ENCODE measurements at regions not wholly inside any gene's neighbourhood (a gene's known extent, or its start where the extent isn't known, plus 50 kb on each side); places are given as distances from the start of the nearest gene placed in this dataset.

GRCh38 chr12:126998031-126998430 is 1268.9 kb upstream of the TMEM132C start:
- Histone ChIP-seq H3K9ac (no peak overlapping the region), H3K4me1 (peaks cover 35% of the 10 kb centered on the region), H2AFZ (replicated peaks) (no peak overlapping the region), H3K79me2 (ENCODE audit: low read depth) (no peaks in the 10 kb centered on the region), H3K4me2 (peak overlapping the region; percentile 29), H3K36me3 (no peaks in the 10 kb centered on the region), H4K20me1 (ENCODE audit: low read depth) (no peaks in the 10 kb centered on the region), H3K9me3 (ENCODE audit: low read depth) (no peaks in the 10 kb centered on the region), H3F3A (ENCODE audit: low read depth) (peaks cover 6% of the 10 kb centered on the region), H3K27ac (no peak overlapping the region), H3K27me3 (no peaks in the 10 kb centered on the region), H3K4me3 (no peak overlapping the region)
- Mint-ChIP-seq H3K4me3 (no peak overlapping the region), H3K4me1 (peaks cover 23% of the 10 kb centered on the region), H3K27me3 (ENCODE audit: insufficient read depth, low read depth) (peaks cover 1% of the 10 kb centered on the region), H3K27ac (no peak overlapping the region), H3K36me3 (no peaks in the 10 kb centered on the region), H3K9me3 (peaks cover 3% of the 10 kb centered on the region)
- DNase-seq (ENCODE audit: low spot score) = no peak
- TF ChIP-seq, protein P1, sequence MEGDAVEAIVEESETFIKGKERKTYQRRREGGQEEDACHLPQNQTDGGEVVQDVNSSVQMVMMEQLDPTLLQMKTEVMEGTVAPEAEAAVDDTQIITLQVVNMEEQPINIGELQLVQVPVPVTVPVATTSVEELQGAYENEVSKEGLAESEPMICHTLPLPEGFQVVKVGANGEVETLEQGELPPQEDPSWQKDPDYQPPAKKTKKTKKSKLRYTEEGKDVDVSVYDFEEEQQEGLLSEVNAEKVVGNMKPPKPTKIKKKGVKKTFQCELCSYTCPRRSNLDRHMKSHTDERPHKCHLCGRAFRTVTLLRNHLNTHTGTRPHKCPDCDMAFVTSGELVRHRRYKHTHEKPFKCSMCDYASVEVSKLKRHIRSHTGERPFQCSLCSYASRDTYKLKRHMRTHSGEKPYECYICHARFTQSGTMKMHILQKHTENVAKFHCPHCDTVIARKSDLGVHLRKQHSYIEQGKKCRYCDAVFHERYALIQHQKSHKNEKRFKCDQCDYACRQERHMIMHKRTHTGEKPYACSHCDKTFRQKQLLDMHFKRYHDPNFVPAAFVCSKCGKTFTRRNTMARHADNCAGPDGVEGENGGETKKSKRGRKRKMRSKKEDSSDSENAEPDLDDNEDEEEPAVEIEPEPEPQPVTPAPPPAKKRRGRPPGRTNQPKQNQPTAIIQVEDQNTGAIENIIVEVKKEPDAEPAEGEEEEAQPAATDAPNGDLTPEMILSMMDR (IDR thresholded peaks at IDR 0.05) = no peak
- TF ChIP-seq EZH2phosphoT487 (IDR thresholded peaks at IDR 0.05) (no peak), EZH2 (IDR thresholded peaks at IDR 0.05) (no peak)

DNA sequence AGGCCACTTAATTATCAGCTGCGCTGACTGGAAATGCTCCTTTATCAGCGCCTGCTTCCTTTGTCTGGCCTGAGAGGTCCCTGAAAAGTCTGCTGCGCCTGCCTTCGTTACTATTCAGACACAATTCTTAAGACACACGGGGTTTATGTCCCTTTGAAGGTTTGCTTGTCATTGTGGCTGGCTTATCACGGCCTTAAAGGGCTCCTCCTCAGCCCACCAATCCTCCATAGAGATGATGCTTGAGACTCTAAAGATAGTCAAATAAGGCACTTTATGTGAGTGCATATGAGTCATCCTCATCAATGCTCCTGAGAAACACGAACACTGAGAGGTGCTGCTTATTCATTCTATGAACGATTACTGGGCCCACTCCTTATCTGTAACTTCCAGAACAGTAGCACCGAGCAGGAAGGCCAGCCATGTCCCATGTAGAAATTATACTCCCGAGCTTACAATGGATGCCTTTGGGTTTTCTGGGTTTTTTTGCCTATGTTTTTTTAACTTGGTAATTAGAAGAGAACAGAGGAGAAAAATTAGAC is 1268.2 kb upstream of the TMEM132C start:
- no peak overlapping the region for H3K27ac ChIP-seq
- Mint-ChIP-seq H3K4me3 (no peak overlapping the region), H3K36me3 (no peaks in the 10 kb centered on the region), H3K27me3 (ENCODE audit: insufficient read depth, low read depth) (peaks cover 2% of the 10 kb centered on the region), H3K4me1 (peaks cover 23% of the 10 kb centered on the region), H3K27ac (peak overlapping the region; percentile 27), H3K9me3 (peaks cover under 1% of the 10 kb centered on the region)
- TF ChIP-seq EZH2phosphoT487 (IDR thresholded peaks at IDR 0.05) = peak; percentile 41
- TF ChIP-seq, protein P1 (IDR thresholded peaks at IDR 0.05) = no peak
- H3K27me3 ChIP-seq = no peaks in the 10 kb centered on the region
- no peaks in the 10 kb centered on the region for H3K79me2 ChIP-seq (ENCODE audit: low read depth)
- H4K20me1 ChIP-seq (ENCODE audit: low read depth) = no peaks in the 10 kb centered on the region
- no peaks in the 10 kb centered on the region for H3K9me3 ChIP-seq (ENCODE audit: low read depth)
- peak; percentile 87 for DNase-seq (ENCODE audit: low spot score)
- H3F3A ChIP-seq (ENCODE audit: low read depth) = peaks cover 6% of the 10 kb centered on the region
- H3K36me3 ChIP-seq = no peaks in the 10 kb centered on the region
- H2AFZ ChIP-seq (replicated peaks) = no peak overlapping the region
- peak overlapping the region; percentile 29 for H3K4me2 ChIP-seq
- no peak overlapping the region for H3K9ac ChIP-seq
- H3K4me1 ChIP-seq = peaks cover 35% of the 10 kb centered on the region
- H3K4me3 ChIP-seq = no peak overlapping the region

GRCh38 chr12:126999352-126999751 is 1267.6 kb upstream of the TMEM132C start:
- H3K4me1 Mint-ChIP-seq = peaks cover 23% of the 10 kb centered on the region
- no peak for TF ChIP-seq EZH2phosphoT487 (IDR thresholded peaks at IDR 0.05)
- TF ChIP-seq, protein P1 (IDR thresholded peaks at IDR 0.05) = no peak
- TF ChIP-seq EZH2 (IDR thresholded peaks at IDR 0.05) = no peak
- Histone ChIP-seq H4K20me1 (ENCODE audit: low read depth) (no peaks in the 10 kb centered on the region), H3K4me3 (no peak overlapping the region), H2AFZ (replicated peaks) (no peak overlapping the region), H3K9me3 (ENCODE audit: low read depth) (no peaks in the 10 kb centered on the region), H3K27me3 (no peaks in the 10 kb centered on the region), H3K4me1 (peaks cover 35% of the 10 kb centered on the region), H3K36me3 (no peaks in the 10 kb centered on the region), H3F3A (ENCODE audit: low read depth) (peaks cover 6% of the 10 kb centered on the region), H3K27ac (no peak overlapping the region), H3K4me2 (peak overlapping the region; percentile 10), H3K79me2 (ENCODE audit: low read depth) (no peaks in the 10 kb centered on the region), H3K9ac (no peak overlapping the region)
- no peaks in the 10 kb centered on the region for H3K9me3 Mint-ChIP-seq
- H3K27me3 Mint-ChIP-seq (ENCODE audit: insufficient read depth, low read depth) = peaks cover 2% of the 10 kb centered on the region
- H3K27ac Mint-ChIP-seq = no peak overlapping the region
- DNase-seq (ENCODE audit: low spot score) = no peak
- no peaks in the 10 kb centered on the region for H3K36me3 Mint-ChIP-seq
- H3K4me3 Mint-ChIP-seq = no peak overlapping the region
